GM21576 (cell line): ENCODE measurements at regions not wholly inside any gene's neighbourhood (a gene's known extent, or its start where the extent isn't known, plus 50 kb on each side); places are given as distances from the start of the nearest gene placed in this dataset.

Source experiments
- ATAC-seq: cut with Tn5 transposase; IDR thresholded peaks from one replicate; pipeline ENCODE4 v1.9.1; 2021; ENCODE audit warnings: mild to moderate bottlenecking, moderate library complexity; ENCODE audit not compliant: unreplicated experiment

GRCh38 chr4:59831746-59832145 lies 1368.4 kb upstream of the ADGRL3 start:
- ATAC-seq, result no peak

- ATAC-seq, result no peak
Observed at GRCh38 chr4:59834943-59835342, 1365.2 kb upstream of the ADGRL3 start.

GRCh38 chr4:59837751-59838150 lies 1362.4 kb upstream of the ADGRL3 start:
- no peak for ATAC-seq

- ATAC-seq, result no peak
Observed at GRCh38 chr4:59838236-59838635, 1361.9 kb upstream of the ADGRL3 start.

GRCh38 chr4:59841698-59842097 lies 1358.4 kb upstream of the ADGRL3 start:
- no peak for ATAC-seq

- no peak for ATAC-seq
Observed at GRCh38 chr4:59848457-59848856, 1351.7 kb upstream of the ADGRL3 start.

- no peak for ATAC-seq
Observed at GRCh38 chr4:59855630-59856352, 1344.3 kb upstream of the ADGRL3 start.

- ATAC-seq, result no peak
Observed at GRCh38 chr4:59869056-59869455, 1331.1 kb upstream of the ADGRL3 start.

GRCh38 chr4:59869559-59869958 lies 1330.6 kb upstream of the ADGRL3 start:
- ATAC-seq, result no peak

GRCh38 chr4:59881632-59882031 lies 1318.5 kb upstream of the ADGRL3 start:
- ATAC-seq, result no peak

GRCh38 chr4:59904331-59904730 lies 1295.8 kb upstream of the ADGRL3 start:
- no peak for ATAC-seq

- no peak for ATAC-seq
Observed at GRCh38 chr4:59920416-59920815, 1279.7 kb upstream of the ADGRL3 start.

- no peak for ATAC-seq
Observed at GRCh38 chr4:59925290-59925689, 1274.8 kb upstream of the ADGRL3 start.

- ATAC-seq, result no peak
Observed at GRCh38 chr4:59936566-59936965, 1263.6 kb upstream of the ADGRL3 start.

- no peak for ATAC-seq
Observed at GRCh38 chr4:59938166-59938565, 1262.0 kb upstream of the ADGRL3 start.

- ATAC-seq, result no peak
Observed at GRCh38 chr4:59945277-59945676, 1254.8 kb upstream of the ADGRL3 start.

- ATAC-seq, result no peak
Observed at GRCh38 chr4:59945716-59946115, 1254.4 kb upstream of the ADGRL3 start.

GRCh38 chr4:59956366-59956765 lies 1243.8 kb upstream of the ADGRL3 start:
- no peak for ATAC-seq

- no peak for ATAC-seq
Observed at GRCh38 chr4:59960143-59960542, 1240.0 kb upstream of the ADGRL3 start.

- no peak for ATAC-seq
Observed at GRCh38 chr4:59966758-59967157, 1233.4 kb upstream of the ADGRL3 start.

GRCh38 chr4:59968796-59969195 lies 1231.3 kb upstream of the ADGRL3 start:
- ATAC-seq, result no peak

GRCh38 chr4:59969909-59970308 lies 1230.2 kb upstream of the ADGRL3 start:
- ATAC-seq, result no peak

GRCh38 chr4:59971952-59972351 lies 1228.2 kb upstream of the ADGRL3 start:
- no peak for ATAC-seq
